NB4 (cell line): ENCODE measurements at regions not wholly inside any gene's neighbourhood (a gene's known extent, or its start where the extent isn't known, plus 50 kb on each side); places are given as distances from the start of the nearest gene placed in this dataset.

Source experiments
- POLR2A ChIP-seq: IDR thresholded peaks from 2 replicates; pipeline ENCODE4 v1.6.1; 2011; ENCODE audit warnings: mild to moderate bottlenecking; ENCODE audit not compliant: insufficient read length; ENCODE audit errors: extremely low read depth
- TF ChIP-seq, protein P1 (sequence below): IDR thresholded peaks from one replicate; pipeline ENCODE4 v1.5.1; 2012; ENCODE audit warnings: low read depth, low read length

DNA sequence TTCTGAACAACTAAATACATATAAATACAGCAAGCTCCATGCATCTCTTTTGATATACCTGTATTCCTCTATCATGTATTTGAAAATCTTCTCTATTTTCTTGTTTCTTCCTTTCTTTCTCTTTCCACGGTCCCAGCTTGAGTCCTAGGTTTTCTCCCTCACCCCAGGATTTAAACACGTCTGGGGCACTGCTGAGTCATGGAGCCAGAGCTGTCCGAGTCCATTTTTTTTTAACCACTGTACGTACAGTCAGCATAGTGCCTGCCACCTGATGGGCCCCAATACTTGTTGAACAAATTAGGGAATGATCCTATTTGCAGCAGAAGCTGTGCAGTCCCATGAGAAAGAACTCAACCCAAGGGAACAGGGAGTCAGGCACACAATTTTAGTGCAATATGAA is 158.1 kb downstream of the ATP23 start:
- TF ChIP-seq, protein P1, sequence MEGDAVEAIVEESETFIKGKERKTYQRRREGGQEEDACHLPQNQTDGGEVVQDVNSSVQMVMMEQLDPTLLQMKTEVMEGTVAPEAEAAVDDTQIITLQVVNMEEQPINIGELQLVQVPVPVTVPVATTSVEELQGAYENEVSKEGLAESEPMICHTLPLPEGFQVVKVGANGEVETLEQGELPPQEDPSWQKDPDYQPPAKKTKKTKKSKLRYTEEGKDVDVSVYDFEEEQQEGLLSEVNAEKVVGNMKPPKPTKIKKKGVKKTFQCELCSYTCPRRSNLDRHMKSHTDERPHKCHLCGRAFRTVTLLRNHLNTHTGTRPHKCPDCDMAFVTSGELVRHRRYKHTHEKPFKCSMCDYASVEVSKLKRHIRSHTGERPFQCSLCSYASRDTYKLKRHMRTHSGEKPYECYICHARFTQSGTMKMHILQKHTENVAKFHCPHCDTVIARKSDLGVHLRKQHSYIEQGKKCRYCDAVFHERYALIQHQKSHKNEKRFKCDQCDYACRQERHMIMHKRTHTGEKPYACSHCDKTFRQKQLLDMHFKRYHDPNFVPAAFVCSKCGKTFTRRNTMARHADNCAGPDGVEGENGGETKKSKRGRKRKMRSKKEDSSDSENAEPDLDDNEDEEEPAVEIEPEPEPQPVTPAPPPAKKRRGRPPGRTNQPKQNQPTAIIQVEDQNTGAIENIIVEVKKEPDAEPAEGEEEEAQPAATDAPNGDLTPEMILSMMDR, result no peak
- no peak for TF ChIP-seq POLR2A
